ENCODE measurements at regions not wholly inside any gene's neighbourhood (a gene's known extent, or its start where the extent isn't known, plus 50 kb on each side); places are given as distances from the start of the nearest gene placed in this dataset.
"Not testable (repeated sequence)": the region's sequence is repeated elsewhere in the genome, so short reads cannot be mapped to it uniquely, and the experiment has no call there.

GRCh38 chr4:181761156-181761555, 482.0 kb upstream of the TENM3 start:
- FAIRE-seq, result no peak

GRCh38 chr4:181766061-181766548, 477.1 kb upstream of the TENM3 start:
- FAIRE-seq, result no peak

DNA sequence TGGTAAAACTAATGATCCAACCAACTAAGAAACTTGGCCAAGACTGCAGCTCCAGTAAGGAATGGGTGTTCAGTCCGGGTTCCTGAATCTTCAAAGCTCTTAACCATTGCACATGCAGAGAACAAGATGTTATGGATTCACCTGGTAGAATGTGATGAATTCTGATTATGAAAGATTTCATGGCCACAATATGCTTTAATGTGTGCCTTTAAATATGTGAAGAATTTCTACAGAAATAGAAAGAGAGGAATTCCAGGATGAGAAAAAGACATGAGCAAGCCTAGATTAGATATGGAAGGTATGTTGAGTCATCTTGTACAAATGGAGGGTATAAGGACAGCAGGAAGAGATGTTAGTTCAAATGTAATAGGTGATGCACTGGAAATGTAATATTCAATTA, 472.2 kb upstream of the TENM3 start:
- FAIRE-seq, result no peak

DNA sequence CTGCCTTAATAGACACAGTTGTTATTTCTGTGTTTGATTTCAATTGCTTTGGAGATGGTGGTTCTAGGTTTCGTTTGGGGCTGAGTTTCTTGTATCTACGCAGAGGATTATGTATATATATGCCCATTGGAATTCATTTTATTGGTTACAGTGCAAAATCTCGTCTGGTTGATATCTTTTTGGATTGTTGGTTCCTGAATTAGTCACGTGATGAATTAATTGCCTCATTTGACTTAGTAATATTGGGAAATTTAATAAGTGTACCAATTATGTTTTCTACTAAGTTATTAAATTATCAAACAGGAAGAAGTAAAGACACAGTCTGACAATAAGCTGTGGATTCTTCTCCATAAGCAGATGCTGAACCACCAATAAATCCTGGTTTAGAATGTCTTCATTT, 467.9 kb upstream of the TENM3 start:
- no peak for FAIRE-seq

DNA sequence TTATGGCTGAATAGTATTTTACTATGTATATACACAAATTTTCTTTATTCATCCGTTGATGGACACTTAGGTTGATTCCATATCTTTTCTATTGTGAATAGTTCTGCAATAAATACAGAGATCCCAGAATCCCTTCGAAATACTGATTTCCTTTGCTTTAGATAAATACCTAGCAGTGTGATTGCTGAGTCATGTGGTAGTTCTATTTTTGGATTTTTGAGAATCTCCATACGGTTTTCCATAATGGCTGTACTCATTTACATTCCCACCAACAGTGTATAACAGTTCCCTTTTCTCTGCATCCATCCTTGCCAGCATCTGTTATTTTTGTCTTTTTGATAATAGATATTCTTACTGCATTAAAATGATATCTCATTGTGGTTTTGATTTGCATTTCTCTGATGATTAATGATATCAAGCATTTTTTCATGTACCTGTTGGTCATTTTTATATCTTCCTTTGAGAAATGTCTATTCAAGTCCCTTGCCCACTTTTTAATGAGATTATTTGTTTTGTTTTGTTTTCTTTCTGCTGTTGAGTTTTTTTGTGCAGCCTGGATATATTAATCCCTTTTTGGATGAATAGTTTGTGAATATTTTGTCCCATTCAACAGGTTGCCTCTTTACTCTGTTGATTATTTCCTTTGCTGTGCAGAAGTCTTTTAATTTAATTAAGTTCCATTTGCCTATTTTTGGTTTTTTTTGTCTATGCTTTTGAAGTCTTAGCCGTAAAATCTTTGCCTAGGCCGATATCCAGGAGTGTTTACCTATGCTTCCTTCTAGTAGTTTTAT, 466.7 kb upstream of the TENM3 start:
- no peak for FAIRE-seq

- no peak for FAIRE-seq
These were observed 465.7 kb upstream of the TENM3 start for GRCh38 chr4:181777518-181777917.

GRCh38 chr4:181784881-181785280, 458.3 kb upstream of the TENM3 start:
- no peak for FAIRE-seq

- FAIRE-seq, result no peak
These were observed 450.6 kb upstream of the TENM3 start for GRCh38 chr4:181792641-181793040.

DNA sequence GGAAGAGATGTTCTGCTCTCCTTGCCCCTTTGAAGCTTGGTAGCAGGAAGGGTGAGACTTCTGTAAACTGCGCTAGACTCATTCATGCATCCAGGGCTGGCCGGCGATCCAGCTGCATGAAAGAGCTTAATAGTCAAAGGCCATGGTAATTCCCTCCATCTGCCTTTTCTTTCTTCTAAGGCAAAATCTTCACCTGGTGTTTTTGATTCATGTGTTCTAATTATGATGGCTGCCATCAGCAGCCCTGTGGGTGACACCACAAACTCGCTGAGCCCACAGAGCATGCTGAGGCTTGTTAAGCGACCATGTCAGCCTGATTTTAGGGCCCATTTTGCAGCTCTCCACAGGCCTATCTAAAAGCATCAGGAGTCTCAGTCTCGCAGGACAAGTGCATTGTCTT, 450.1 kb upstream of the TENM3 start:
- FAIRE-seq, result no peak

DNA sequence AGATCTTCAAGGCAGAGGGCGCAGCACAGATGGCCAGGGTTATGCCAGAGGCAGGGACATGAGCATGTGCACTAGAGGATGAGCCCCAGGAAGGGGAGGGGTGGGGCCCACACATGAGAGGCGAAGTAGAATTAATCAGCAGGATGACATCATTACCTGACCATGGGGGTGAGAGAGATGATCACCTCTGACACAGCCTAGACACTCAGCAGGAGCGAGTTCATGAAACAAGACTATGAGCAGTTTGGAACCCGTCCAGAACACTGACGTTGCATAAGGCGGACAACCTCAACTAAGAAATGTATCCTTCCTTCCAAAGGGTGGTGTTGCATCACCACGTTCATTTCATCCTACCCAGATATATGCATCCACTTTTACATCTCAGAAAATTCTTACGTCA, 446.7 kb upstream of the TENM3 start:
- no peak for FAIRE-seq

- no peak for FAIRE-seq
These were observed 444.7 kb upstream of the TENM3 start for GRCh38 chr4:181798536-181798935.

- no peak for FAIRE-seq
These were observed 443.6 kb upstream of the TENM3 start for GRCh38 chr4:181799561-181800069.

- no peak for FAIRE-seq
These were observed 441.0 kb upstream of the TENM3 start for GRCh38 chr4:181802207-181802606.

GRCh38 chr4:181807771-181808170, 435.4 kb upstream of the TENM3 start:
- no peak for FAIRE-seq

GRCh38 chr4:181810711-181811110, 432.5 kb upstream of the TENM3 start:
- no peak for FAIRE-seq

GRCh38 chr4:181811550-181811949, 431.7 kb upstream of the TENM3 start:
- not testable (repeated sequence) for FAIRE-seq

- no peak for FAIRE-seq
These were observed 423.3 kb upstream of the TENM3 start for GRCh38 chr4:181819946-181820345.

- no peak for FAIRE-seq
These were observed 422.6 kb upstream of the TENM3 start for GRCh38 chr4:181820553-181820952.

GRCh38 chr4:181821039-181822004, 421.9 kb upstream of the TENM3 start:
- FAIRE-seq, result no peak

GRCh38 chr4:181822005-181822375, 421.2 kb upstream of the TENM3 start:
- FAIRE-seq, result no peak

DNA sequence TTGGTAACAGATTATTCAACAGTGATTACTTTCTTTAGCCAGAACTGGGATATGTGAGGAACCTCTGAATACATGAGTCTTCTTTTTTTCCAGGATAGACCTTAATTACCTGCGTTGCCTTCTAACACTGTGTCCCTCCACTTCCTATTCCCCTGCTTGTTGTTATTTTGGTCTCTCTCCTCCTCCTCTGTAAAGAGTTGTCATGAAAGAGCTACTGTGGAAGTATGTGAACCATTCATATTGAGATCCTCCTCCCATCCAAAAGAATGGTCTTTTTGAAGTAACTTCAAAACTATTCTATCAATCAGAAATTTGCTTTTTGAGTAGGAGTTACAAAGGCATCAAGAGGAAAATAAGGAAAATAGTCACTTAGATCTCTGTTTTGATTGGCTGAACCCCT, 420.0 kb upstream of the TENM3 start:
- no peak for FAIRE-seq

GRCh38 chr4:181823645-181824044, 419.6 kb upstream of the TENM3 start:
- no peak for FAIRE-seq

DNA sequence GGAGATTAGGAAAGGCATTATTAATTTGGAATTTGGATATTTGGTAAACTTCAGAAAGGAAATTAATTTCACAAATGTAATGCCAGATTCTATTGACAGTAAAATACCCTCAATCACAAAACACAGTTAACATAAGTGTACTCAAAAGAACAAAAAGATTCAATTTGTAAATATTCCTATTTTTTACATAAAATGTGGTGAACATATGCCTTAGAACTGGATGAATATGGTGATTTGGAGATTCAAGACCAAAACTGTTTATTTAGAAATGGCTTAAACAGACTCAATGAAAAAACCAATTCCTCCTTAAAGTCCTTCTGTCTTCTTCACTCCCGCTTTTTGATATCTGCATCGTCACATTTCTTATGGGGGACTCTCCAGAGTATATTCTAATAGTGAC, 417.6 kb upstream of the TENM3 start:
- FAIRE-seq, result no peak

GRCh38 chr4:181827246-181827645, 416.0 kb upstream of the TENM3 start:
- no peak for FAIRE-seq
